HG02763 (cell line): ENCODE measurements at regions not wholly inside any gene's neighbourhood (a gene's known extent, or its start where the extent isn't known, plus 50 kb on each side); places are given as distances from the start of the nearest gene placed in this dataset.
"Not testable (repeated sequence)": the region's sequence is repeated elsewhere in the genome, so short reads cannot be mapped to it uniquely, and the experiment has no call there.

Source experiments
- ATAC-seq: cut with Tn5 transposase; IDR thresholded peaks from one replicate; pipeline ENCODE4 v1.9.1; 2021; ENCODE audit warnings: mild to moderate bottlenecking, moderate library complexity; ENCODE audit not compliant: unreplicated experiment

- no peak for ATAC-seq
Measured at GRCh38 chr9:32884482-32884881, 101.1 kb downstream of the TMEM215 start.

GRCh38 chr9:32886021-32886420 lies 102.7 kb downstream of the TMEM215 start:
- ATAC-seq, result no peak

DNA sequence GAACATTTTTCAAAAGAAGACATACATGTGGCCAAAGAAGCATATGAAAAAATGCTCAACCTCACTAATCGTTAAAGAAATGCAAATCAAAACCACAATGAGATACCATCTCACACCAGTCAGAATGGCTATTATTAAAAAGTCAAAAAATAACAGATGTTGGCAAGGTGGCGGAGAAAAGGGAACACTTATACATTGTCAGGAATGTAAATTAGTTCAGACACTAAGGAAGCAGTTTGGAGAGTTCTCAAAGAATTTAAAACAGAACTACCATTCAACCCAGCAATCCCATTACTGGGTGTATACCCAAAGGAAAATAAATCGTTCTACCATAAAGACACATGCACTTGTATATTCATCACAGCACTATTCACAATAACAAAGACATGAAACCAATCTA lies 106.9 kb downstream of the APTX start:
- not testable (repeated sequence) for ATAC-seq

- ATAC-seq, result no peak
Measured at GRCh38 chr9:32899181-32899580, 102.2 kb downstream of the APTX start.

- no peak for ATAC-seq
Measured at GRCh38 chr9:32899761-32900160, 101.7 kb downstream of the APTX start.

DNA sequence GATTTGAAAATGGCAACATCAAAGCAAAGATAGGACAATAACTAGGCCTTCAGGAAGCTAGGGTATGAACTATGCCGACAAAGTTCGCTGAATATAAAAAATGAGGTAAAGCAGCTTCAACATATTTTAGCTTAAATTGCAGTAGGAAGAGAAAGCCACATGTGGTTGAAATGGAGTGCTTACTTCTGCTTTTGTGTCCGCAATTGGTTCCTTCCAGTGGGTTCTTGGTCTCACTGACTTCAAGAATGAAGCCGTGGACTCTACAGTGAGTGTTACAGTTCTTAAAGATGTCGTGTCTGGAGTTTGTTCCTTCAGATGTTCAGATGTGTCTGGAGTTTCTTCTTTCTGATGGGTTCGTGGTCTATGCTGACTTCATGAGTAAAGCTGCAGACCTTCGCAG lies 95.2 kb downstream of the APTX start:
- peak; percentile 96 for ATAC-seq

DNA sequence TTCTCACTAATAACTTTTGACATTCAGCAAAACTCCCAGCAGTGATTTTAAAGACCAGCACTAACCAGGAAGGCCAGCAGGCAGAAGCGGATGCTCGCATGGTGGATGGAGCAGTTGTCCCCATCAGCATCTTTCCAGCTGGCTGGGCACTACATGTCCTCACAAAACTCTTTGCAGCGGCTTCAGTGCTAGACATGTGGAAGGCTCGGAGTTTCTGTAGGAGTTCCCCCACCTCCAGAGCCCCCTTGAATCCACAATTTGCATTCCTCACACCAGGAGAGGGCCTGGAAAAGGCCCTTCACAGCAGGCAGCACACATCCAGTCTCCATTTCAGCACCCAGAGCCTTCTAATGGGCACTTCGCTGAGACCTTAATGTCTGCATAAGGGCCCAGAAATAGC lies 85.6 kb downstream of the APTX start:
- ATAC-seq, result no peak

- ATAC-seq, result no peak
Measured at GRCh38 chr9:32918628-32919027, 82.8 kb downstream of the APTX start.
